NT2/D1 (cell line): ENCODE measurements at regions not wholly inside any gene's neighbourhood (a gene's known extent, or its start where the extent isn't known, plus 50 kb on each side); places are given as distances from the start of the nearest gene placed in this dataset.

Experiments used
- SUZ12 ChIP-seq: IDR thresholded peaks from 2 replicates; pipeline ENCODE4 v1.6.1; 2011; ENCODE audit not compliant: insufficient read length, insufficient read depth; ENCODE audit errors: extremely low read depth
- YY1 ChIP-seq: IDR thresholded peaks from 2 replicates; pipeline ENCODE4 v1.6.1; 2011; ENCODE audit not compliant: insufficient read length, insufficient read depth
- ZNF274 ChIP-seq: IDR thresholded peaks from 2 replicates; pipeline ENCODE4 v1.6.1; 2011; ENCODE audit warnings: mild to moderate bottlenecking, low read depth, low read length

GRCh38 chr18:24582771-24583170 is 122.3 kb downstream of the HRH4 start:
- TF ChIP-seq SUZ12 (no peak), YY1 (no peak), ZNF274 (no peak)
